ENCODE measurements at regions not wholly inside any gene's neighbourhood (a gene's known extent, or its start where the extent isn't known, plus 50 kb on each side); places are given as distances from the start of the nearest gene placed in this dataset.

DNA sequence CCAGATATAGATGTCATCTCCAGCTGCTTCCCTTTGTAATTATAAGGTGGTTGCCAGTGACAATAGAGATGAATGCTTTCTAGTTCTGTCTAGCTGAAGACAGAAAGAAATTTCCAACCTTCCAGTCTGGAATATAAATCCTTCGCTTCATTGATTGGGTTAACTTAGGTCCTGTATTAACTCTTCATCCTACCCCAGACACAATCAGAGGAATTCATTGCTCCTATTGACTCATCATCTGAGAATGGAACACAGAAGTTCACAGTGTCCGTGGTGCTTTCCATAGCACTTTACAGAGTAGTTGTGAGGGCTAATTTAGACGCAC is 241.4 kb downstream of the NFKBIZ start:
- H3K27me3 ChIP-seq (ENCODE audit: insufficient read depth, poor library complexity, severe bottlenecking): no peaks in the 10 kb centered on the region
- no peak overlapping the region for H3K4me3 ChIP-seq (replicated peaks; ENCODE audit: insufficient read depth, low read length)
- no peak for DNase-seq (ENCODE audit: low read depth in 1 of 2, low spot score in 1 of 2)
- TF ChIP-seq REST (IDR thresholded peaks at IDR 0.05; ENCODE audit: insufficient replicate concordance, low read depth) (no peak), GABPA (IDR thresholded peaks at IDR 0.05; ENCODE audit: low read depth) (no peak), SPI1 (IDR thresholded peaks at IDR 0.05; ENCODE audit: borderline replicate concordance, low read depth) (no peak), POLR2AphosphoS5 (IDR thresholded peaks at IDR 0.05; ENCODE audit: low read depth) (no peak)
- TF ChIP-seq, protein P1, sequence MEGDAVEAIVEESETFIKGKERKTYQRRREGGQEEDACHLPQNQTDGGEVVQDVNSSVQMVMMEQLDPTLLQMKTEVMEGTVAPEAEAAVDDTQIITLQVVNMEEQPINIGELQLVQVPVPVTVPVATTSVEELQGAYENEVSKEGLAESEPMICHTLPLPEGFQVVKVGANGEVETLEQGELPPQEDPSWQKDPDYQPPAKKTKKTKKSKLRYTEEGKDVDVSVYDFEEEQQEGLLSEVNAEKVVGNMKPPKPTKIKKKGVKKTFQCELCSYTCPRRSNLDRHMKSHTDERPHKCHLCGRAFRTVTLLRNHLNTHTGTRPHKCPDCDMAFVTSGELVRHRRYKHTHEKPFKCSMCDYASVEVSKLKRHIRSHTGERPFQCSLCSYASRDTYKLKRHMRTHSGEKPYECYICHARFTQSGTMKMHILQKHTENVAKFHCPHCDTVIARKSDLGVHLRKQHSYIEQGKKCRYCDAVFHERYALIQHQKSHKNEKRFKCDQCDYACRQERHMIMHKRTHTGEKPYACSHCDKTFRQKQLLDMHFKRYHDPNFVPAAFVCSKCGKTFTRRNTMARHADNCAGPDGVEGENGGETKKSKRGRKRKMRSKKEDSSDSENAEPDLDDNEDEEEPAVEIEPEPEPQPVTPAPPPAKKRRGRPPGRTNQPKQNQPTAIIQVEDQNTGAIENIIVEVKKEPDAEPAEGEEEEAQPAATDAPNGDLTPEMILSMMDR (IDR thresholded peaks at IDR 0.05; ENCODE audit: insufficient read depth, low read length): no peak
- H3K27ac ChIP-seq (replicated peaks): no peak overlapping the region

GRCh38 chr3:102091358-102091757 is 242.0 kb downstream of the NFKBIZ start:
- no peaks in the 10 kb centered on the region for H3K27me3 ChIP-seq (ENCODE audit: insufficient read depth, poor library complexity, severe bottlenecking)
- H3K27ac ChIP-seq (replicated peaks): no peak overlapping the region
- DNase-seq (ENCODE audit: low read depth in 1 of 2, low spot score in 1 of 2): no peak
- no peak for TF ChIP-seq GABPA (IDR thresholded peaks at IDR 0.05; ENCODE audit: low read depth)
- no peak for TF ChIP-seq REST (IDR thresholded peaks at IDR 0.05; ENCODE audit: insufficient replicate concordance, low read depth)
- no peak for TF ChIP-seq SPI1 (IDR thresholded peaks at IDR 0.05; ENCODE audit: borderline replicate concordance, low read depth)
- TF ChIP-seq, protein P1 (IDR thresholded peaks at IDR 0.05; ENCODE audit: insufficient read depth, low read length): no peak
- no peak for TF ChIP-seq POLR2AphosphoS5 (IDR thresholded peaks at IDR 0.05; ENCODE audit: low read depth)
- no peak overlapping the region for H3K4me3 ChIP-seq (replicated peaks; ENCODE audit: insufficient read depth, low read length)

GRCh38 chr3:102092617-102093466 is 243.5 kb downstream of the NFKBIZ start:
- Histone ChIP-seq H3K27me3 (ENCODE audit: insufficient read depth, poor library complexity, severe bottlenecking) (no peaks in the 10 kb centered on the region), H3K4me3 (replicated peaks; ENCODE audit: insufficient read depth, low read length) (no peak overlapping the region), H3K27ac (replicated peaks) (no peak overlapping the region)
- no peak for TF ChIP-seq REST (IDR thresholded peaks at IDR 0.05; ENCODE audit: insufficient replicate concordance, low read depth)
- no peak for DNase-seq (ENCODE audit: low read depth in 1 of 2, low spot score in 1 of 2)

Measured in HL-60 (cell line).